Muscle layer of duodenum (tissue), 2 donors: ENCODE measurements at regions not wholly inside any gene's neighbourhood (a gene's known extent, or its start where the extent isn't known, plus 50 kb on each side); places are given as distances from the start of the nearest gene placed in this dataset.
"Not testable (repeated sequence)": the region's sequence is repeated elsewhere in the genome, so short reads cannot be mapped to it uniquely, and the experiment has no call there.

Source experiments
- H3K27ac ChIP-seq: one replicate; pipeline ENCODE4 v1.7.0; 2013; ENCODE audit warnings: mild to moderate bottlenecking, low read length
- H3K27me3 ChIP-seq: one replicate; pipeline ENCODE4 v1.7.0; 2013; ENCODE audit warnings: low read depth, mild to moderate bottlenecking, control low read depth, low read length
- H3K36me3 ChIP-seq, 2 donors: one replicate each; pipeline ENCODE4 v1.7.0; 2013; ENCODE audit warnings: low read length in 2 of 2, control low read depth in 1 of 2, mild to moderate bottlenecking in 1 of 2; ENCODE audit not compliant: insufficient read depth in 2 of 2, control insufficient read depth in 1 of 2
- H3K4me1 ChIP-seq, 2 donors: one replicate each; pipeline ENCODE4 v1.7.0; 2013; ENCODE audit warnings: low read length in 2 of 2, mild to moderate bottlenecking in 2 of 2, control low read depth in 1 of 2, moderate library complexity in 1 of 2; ENCODE audit not compliant: insufficient read depth in 2 of 2, control insufficient read depth in 1 of 2
- H3K4me3 ChIP-seq, 2 donors: one replicate each; pipeline ENCODE4 v1.7.0; 2013; ENCODE audit warnings: low read length in 2 of 2, low read depth in 1 of 2, mild to moderate bottlenecking in 1 of 2
- H3K9me3 ChIP-seq, 2 donors: one replicate each; pipeline ENCODE4 v1.7.0; 2013; ENCODE audit warnings: low read length in 2 of 2, control low read depth in 1 of 2, mild to moderate bottlenecking in 1 of 2; ENCODE audit not compliant: control insufficient read depth in 1 of 2
- donor health status: healthy.

- no peaks in the 10 kb centered on the region for H3K4me1 ChIP-seq
- H3K27me3 ChIP-seq, result no peaks in the 10 kb centered on the region
- H3K9me3 ChIP-seq, result no peaks in the 10 kb centered on the region
- no peak overlapping the region for H3K27ac ChIP-seq
- no peak overlapping the region for H3K4me3 ChIP-seq
- H3K36me3 ChIP-seq, result no peaks in the 10 kb centered on the region
Measured at GRCh38 chrX:104391906-104392305, 137.2 kb upstream of the ESX1 start.

DNA sequence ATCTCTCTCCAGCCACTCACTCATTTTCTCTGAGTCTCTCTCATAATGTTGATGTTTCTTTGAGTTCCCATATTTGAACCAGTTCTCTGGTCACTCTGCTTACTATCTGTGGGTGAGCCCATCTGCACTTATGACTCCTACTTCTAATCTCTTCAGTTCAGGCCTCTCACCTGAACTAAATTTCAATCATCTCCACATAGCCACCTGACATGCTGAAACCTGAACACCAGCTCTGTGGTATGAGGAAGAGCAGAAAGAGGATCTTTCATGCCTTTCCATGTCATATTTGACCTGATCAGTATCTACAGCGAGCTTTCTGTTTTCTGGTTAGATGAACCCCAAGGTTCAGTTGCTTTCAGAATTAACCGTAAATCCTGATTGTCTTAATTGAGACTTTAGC lies 122.2 kb upstream of the ESX1 start:
- Histone ChIP-seq H3K4me1 (no peaks in the 10 kb centered on the region), H3K27me3 (no peaks in the 10 kb centered on the region), H3K36me3 (no peaks in the 10 kb centered on the region), H3K4me3 (no peak overlapping the region), H3K9me3 (no peaks in the 10 kb centered on the region), H3K27ac (no peak overlapping the region)

DNA sequence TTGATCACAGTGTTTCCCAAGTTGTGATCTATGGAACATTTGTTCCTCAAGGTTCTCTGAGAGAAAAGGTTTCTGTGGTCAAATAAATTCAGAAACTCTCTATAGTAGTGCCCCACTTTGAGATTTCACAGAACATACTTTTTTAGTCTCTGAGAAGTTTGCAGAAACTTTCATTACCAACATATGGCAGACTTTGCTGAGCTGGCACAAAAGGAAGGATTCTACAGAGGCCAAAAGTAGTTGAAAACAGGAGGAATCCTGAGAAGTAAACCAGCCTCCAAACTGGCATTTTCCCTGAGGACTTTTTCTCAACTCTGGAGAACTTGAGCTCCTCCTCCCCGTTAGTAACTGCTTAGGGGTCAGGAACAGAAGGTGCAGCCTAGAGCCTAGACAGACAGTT lies 117.8 kb upstream of the ESX1 start:
- no peak overlapping the region for H3K27ac ChIP-seq

GRCh38 chrX:104370089-104370488 lies 115.4 kb upstream of the ESX1 start:
- Histone ChIP-seq H3K4me1 (no peaks in the 10 kb centered on the region), H3K9me3 (no peaks in the 10 kb centered on the region), H3K27me3 (no peaks in the 10 kb centered on the region), H3K4me3 (no peak overlapping the region), H3K27ac (no peak overlapping the region), H3K36me3 (no peaks in the 10 kb centered on the region)

More for the DNA sequence above, 117.8 kb upstream of the ESX1 start:
- Histone ChIP-seq H3K4me1 (no peaks in the 10 kb centered on the region), H3K27me3 (no peaks in the 10 kb centered on the region), H3K4me3 (no peak overlapping the region), H3K36me3 (no peaks in the 10 kb centered on the region), H3K9me3 (no peaks in the 10 kb centered on the region)

DNA sequence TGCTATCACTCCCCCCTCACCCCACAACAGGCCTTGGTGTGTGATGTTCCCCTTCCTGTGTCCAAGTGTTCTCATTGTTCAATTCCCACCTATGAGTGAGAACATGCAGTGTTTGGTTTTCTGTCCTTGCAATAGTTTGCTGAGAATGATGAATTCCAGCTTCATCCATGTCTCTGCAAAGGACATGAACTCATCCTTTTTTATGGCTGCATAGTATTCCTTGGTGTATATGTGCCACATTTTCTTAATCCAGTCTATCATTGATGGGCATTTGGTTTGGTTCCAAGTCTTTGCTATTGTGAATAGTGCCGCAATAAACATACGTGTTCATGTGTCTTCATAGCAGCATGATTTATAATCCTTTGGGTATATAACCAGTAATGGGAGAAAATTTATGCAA lies 106.0 kb upstream of the ESX1 start:
- not testable (repeated sequence) for H3K27me3 ChIP-seq, H3K27ac ChIP-seq, H3K36me3 ChIP-seq, H3K9me3 ChIP-seq, H3K4me3 ChIP-seq, H3K4me1 ChIP-seq

DNA sequence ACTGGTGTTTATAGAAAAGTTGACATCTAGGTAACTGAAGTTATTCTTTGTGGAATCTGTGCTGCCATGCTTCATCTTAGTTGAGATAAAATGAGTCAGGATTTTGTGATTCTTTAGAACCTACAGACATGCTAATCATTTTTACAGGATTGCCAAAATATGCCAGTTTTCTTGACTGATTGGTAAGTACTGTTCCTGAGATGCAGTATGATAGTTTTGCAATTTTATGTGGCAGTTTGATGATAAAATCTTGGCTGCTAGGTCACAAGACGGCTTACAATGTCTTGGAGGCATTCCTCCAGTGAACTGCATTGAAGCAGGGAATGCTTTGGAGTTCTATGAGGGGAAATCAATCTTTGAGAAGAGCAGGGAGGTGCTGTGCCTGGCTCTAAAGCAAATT lies 104.4 kb upstream of the ESX1 start:
- Histone ChIP-seq H3K4me3 (no peak overlapping the region), H3K27me3 (no peaks in the 10 kb centered on the region), H3K36me3 (no peaks in the 10 kb centered on the region), H3K9me3 (no peaks in the 10 kb centered on the region), H3K27ac (no peak overlapping the region), H3K4me1 (no peaks in the 10 kb centered on the region)

DNA sequence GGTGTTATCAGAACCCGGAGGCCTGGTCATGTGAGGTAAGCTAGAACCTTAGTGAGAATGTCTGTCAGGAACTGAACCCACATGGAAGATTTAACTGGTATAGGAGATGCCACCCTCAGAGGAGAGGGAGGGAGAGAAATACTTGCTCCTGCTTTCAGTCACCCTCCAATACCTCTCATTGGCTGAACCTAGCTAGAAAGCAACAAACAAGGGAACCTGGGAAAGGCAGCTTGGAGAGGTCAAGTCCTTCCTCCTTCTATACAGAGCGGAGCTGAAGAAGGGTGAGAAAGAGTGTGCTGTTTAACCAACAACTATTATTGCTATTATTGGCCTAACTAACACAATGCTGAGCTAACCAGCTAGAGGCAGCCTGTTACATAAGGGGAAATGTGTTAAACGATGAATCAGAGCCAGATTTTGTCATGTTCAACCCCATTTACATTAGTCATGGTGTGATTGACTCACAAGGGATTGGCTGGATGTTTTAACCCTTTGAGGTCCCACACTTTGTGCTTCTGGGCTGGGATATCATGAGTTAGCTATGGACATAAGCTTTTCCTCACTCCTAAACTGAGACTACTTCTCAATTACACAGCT lies 96.5 kb upstream of the ESX1 start:
- Histone ChIP-seq H3K4me3 (no peak overlapping the region), H3K36me3 (no peaks in the 10 kb centered on the region), H3K9me3 (no peaks in the 10 kb centered on the region), H3K4me1 (no peaks in the 10 kb centered on the region), H3K27me3 (no peaks in the 10 kb centered on the region), H3K27ac (no peak overlapping the region)

DNA sequence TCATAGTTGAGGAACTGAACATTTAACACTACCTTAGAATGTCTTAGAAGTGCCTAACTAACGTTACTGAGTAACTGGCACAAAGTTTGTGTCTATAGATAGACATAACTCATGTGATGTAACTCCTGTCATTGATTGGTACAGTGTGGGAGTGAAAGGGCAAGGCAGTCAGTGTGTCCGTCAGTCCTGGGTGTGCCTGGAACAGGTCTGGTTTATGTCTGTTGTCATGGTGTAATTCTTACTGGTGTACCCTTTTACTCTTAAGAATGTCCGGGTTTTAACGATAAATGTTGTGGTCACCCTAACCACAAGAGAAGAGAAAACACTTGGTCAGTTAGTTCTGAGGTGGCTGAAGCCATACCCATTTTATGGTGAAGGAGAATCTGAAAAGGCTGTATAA lies 93.1 kb upstream of the ESX1 start:
- Histone ChIP-seq H3K27me3 (no peaks in the 10 kb centered on the region), H3K9me3 (no peaks in the 10 kb centered on the region), H3K4me1 (no peaks in the 10 kb centered on the region)

DNA sequence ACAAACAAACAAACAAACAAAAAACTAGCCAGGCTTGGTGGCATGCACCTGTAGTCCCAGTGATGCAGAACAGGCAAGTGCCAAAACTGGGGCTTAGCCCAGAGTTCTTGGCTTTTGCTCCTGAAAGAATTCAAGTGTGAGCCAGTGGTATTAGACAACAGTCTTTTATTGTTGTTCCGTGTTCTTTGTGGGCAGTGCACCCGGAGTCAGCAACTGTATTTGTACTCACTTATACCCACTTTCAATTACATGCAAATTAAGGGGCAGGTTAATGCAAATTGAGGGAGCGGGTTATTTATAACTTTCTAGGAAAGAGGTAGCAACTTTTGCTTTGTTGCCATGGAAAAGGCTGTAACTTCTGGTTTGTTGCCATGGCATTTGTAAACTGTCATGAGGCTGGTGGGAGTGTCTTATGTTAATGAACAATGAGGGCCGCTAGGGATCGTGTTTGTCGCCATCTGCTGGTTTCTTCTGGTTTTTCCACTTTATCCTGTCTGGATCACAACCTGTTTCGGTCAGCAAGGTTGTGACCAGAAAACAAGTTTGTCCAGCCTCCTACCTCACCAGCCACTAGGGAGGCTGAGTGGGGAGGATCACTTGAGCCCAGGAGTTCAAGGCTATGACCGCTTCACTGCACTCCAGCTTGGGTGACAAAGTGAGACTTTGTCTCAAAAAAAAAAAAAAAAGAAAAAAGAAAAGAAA lies 88.8 kb upstream of the ESX1 start:
- Histone ChIP-seq H3K36me3 (no peaks in the 10 kb centered on the region), H3K27me3 (no peaks in the 10 kb centered on the region), H3K4me3 (no peak overlapping the region), H3K27ac (no peak overlapping the region), H3K9me3 (no peaks in the 10 kb centered on the region), H3K4me1 (no peaks in the 10 kb centered on the region)

More for the DNA sequence above, 93.1 kb upstream of the ESX1 start:
- no peak overlapping the region for H3K4me3 ChIP-seq
- H3K36me3 ChIP-seq, result no peaks in the 10 kb centered on the region
- no peak overlapping the region for H3K27ac ChIP-seq

- no peaks in the 10 kb centered on the region for H3K36me3 ChIP-seq
- H3K27ac ChIP-seq, result no peak overlapping the region
- no peak overlapping the region for H3K4me3 ChIP-seq
- H3K9me3 ChIP-seq, result no peaks in the 10 kb centered on the region
- H3K27me3 ChIP-seq, result no peaks in the 10 kb centered on the region
- no peaks in the 10 kb centered on the region for H3K4me1 ChIP-seq
Measured at GRCh38 chrX:104342065-104342464, 87.3 kb upstream of the ESX1 start.

- no peaks in the 10 kb centered on the region for H3K4me1 ChIP-seq
- no peaks in the 10 kb centered on the region for H3K27me3 ChIP-seq
Measured at GRCh38 chrX:104335756-104336155, 81.0 kb upstream of the ESX1 start.

GRCh38 chrX:104334971-104335370 lies 80.2 kb upstream of the ESX1 start:
- Histone ChIP-seq H3K36me3 (no peaks in the 10 kb centered on the region), H3K4me1 (no peaks in the 10 kb centered on the region), H3K9me3 (no peaks in the 10 kb centered on the region), H3K4me3 (no peak overlapping the region), H3K27me3 (no peaks in the 10 kb centered on the region), H3K27ac (no peak overlapping the region)

More at GRCh38 chrX:104335756-104336155, 81.0 kb upstream of the ESX1 start:
- Histone ChIP-seq H3K36me3 (no peaks in the 10 kb centered on the region), H3K4me3 (no peak overlapping the region), H3K9me3 (no peaks in the 10 kb centered on the region), H3K27ac (no peak overlapping the region)
